Gastroesophageal sphincter (tissue), 3 donors: ENCODE measurements at regions not wholly inside any gene's neighbourhood (a gene's known extent, or its start where the extent isn't known, plus 50 kb on each side); places are given as distances from the start of the nearest gene placed in this dataset.

Source experiments
- EP300 ChIP-seq: sonication (generic); formaldehyde crosslinking; IDR thresholded peaks from one replicate; pipeline ENCODE4 v1.6.1; 2017; ENCODE audit warnings: antibody characterized with exemption, mild to moderate bottlenecking
- POLR2A ChIP-seq, 2 donors: fragments of 450-650 bp; IDR thresholded peaks; one replicate each; pipeline ENCODE4 v1.6.1; 2017; ENCODE audit warnings: antibody characterized with exemption in 2 of 2, mild to moderate bottlenecking in 2 of 2, moderate library complexity in 1 of 2
- POLR2AphosphoS5 ChIP-seq: sonication (generic); formaldehyde crosslinking; IDR thresholded peaks from one replicate; pipeline ENCODE4 v1.6.1; 2017; ENCODE audit warnings: antibody characterized with exemption
- TF ChIP-seq, protein P1 (sequence below), 4 experiments: fragments of 200-600 bp in 2 of 4; fragments of 450-650 bp in 2 of 4; sonication (generic) in 1 of 4; IDR thresholded peaks; one replicate each; pipeline ENCODE4 v1.5.1; 2017 to 2019; ENCODE audit warnings: antibody characterized with exemption in 4 of 4, mild to moderate bottlenecking in 2 of 4, moderate library complexity in 2 of 4

DNA sequence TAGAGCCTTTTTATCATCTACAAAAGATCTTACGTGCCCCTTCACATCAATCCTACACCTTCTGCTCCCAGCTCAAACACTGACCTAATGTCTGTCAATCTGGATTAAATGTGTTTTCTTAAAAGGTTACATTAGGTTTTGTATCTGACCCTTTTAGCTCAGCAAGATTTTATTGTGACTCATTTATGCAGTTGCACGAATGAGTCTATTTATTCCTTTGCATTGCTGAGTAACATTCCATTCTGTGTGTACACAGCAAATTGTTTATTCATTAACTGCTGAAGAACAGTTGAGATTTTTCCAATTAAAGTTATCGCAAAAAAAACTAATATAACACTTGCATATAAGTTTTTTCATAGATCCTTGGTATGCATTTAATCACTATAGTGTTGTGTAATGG, 253.9 kb upstream of the GPC6 start:
- TF ChIP-seq, protein P1, sequence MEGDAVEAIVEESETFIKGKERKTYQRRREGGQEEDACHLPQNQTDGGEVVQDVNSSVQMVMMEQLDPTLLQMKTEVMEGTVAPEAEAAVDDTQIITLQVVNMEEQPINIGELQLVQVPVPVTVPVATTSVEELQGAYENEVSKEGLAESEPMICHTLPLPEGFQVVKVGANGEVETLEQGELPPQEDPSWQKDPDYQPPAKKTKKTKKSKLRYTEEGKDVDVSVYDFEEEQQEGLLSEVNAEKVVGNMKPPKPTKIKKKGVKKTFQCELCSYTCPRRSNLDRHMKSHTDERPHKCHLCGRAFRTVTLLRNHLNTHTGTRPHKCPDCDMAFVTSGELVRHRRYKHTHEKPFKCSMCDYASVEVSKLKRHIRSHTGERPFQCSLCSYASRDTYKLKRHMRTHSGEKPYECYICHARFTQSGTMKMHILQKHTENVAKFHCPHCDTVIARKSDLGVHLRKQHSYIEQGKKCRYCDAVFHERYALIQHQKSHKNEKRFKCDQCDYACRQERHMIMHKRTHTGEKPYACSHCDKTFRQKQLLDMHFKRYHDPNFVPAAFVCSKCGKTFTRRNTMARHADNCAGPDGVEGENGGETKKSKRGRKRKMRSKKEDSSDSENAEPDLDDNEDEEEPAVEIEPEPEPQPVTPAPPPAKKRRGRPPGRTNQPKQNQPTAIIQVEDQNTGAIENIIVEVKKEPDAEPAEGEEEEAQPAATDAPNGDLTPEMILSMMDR (IDR thresholded peaks at IDR 0.05), result no peak
- TF ChIP-seq EP300 (no peak), POLR2A (IDR thresholded peaks at IDR 0.05) (no peak), POLR2AphosphoS5 (no peak)
